Stimulated activated CD4-positive, alpha-beta T cell treated with anti-CD3 and anti-CD28 coated beads, Interleukin-1b, Interleukin-23, amount 100 ng/mL, for 1 hour (primary cell): ENCODE measurements at regions not wholly inside any gene's neighbourhood (a gene's known extent, or its start where the extent isn't known, plus 50 kb on each side); places are given as distances from the start of the nearest gene placed in this dataset.
"Not testable (repeated sequence)": the region's sequence is repeated elsewhere in the genome, so short reads cannot be mapped to it uniquely, and the experiment has no call there.

Experiments used
- DNase-seq, 2 donors: peaks; one replicate each; pipeline ENCODE4 v3.0.0-alpha.2; 2020; ENCODE audit warnings: low read depth in 2 of 2

DNA sequence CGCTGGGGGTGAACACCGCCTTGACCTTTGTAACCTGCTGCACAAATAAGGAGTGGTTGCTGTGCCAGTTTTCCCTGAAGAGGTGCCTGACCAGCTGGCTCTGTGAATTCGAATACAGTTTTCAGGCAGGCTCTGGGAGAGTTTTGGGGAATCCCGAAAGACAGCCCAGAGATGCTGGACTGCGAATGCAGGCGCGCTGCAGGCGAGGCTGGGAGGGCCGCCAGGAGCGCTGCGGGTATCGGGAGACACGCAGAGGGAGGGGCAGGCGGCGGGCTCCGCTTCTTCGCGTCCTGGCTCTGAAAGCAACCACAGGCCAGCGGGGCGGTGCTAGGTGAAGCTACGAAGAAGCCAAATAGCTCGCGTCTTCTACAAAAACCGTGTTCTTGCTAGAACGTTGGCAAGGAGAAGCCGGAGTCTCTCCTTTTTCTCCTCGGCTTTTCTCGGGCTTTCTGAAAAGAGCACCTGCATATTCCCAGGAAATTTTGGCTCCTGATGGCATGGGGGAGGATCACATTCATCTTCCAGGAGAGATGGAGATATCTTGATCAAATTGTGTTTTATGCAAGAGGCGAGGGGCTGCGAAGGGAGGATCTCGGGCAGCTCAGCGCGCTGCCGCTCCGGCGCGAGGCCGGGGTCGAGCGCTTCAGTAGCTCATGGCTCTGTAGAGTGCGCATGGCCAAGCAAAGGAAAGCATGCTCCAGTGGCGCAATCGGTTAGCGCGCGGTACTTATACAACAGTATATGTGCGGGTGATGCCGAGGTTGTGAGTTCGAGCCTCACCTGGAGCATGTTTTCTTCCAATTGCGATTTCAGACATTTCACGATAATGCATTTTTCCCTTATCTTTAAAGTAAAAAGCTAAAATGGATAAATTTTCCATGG, 158.1 kb upstream of the ZNF184 start:
- peak in 1 of 2 donors; percentile 5 for DNase-seq

DNA sequence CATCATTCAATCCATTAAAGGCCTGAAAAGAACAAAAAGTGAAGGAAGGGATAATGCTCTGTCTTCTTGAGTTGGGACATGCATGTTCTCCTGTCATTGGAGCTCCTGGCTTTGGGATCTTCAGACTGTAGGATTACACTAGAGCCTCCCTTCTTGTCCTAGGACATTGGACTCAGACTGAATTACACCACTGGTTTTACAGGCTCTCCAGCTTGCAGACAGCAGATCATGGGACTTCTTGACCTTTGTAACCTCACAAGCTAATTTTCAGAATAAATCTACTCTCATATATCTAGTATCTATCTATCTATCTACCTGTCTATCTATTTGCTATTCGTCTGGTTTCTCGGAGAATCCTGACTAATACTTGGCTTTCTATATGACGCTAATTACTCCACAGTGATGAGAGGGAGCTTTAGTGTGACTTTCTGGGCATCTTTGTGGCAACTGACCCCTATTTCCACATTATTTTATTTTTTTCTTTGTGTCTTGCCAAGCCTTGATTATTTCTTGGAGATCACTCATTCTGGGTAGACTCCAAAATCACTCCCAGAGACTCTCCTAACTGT, 151.9 kb upstream of the ZNF184 start:
- DNase-seq, result no peak

GRCh38 chr6:27623103-27623502, 150.2 kb upstream of the ZNF184 start:
- no peak for DNase-seq

DNA sequence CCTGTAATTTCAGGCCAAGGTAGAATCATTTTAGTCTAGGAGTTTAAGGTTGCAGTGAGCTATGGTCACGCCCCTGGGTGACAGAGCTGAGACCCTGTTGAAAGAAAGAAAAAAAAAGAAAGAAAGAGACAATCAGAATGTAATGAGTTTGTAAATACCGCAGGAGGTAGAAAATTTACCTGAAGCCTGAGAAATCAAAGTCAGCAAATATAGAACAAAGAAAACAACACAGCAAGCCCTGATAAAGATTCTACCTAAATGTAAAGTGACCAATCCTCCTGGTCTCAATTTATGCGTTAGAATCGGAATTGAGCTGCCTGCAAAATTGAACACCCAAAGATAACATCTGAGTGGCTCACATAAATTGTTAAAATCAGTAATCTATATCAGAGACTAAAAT, 146.5 kb upstream of the ZNF184 start:
- no peak for DNase-seq

- no peak for DNase-seq
Measured at GRCh38 chr6:27617700-27618689, 145.1 kb upstream of the ZNF184 start.

DNA sequence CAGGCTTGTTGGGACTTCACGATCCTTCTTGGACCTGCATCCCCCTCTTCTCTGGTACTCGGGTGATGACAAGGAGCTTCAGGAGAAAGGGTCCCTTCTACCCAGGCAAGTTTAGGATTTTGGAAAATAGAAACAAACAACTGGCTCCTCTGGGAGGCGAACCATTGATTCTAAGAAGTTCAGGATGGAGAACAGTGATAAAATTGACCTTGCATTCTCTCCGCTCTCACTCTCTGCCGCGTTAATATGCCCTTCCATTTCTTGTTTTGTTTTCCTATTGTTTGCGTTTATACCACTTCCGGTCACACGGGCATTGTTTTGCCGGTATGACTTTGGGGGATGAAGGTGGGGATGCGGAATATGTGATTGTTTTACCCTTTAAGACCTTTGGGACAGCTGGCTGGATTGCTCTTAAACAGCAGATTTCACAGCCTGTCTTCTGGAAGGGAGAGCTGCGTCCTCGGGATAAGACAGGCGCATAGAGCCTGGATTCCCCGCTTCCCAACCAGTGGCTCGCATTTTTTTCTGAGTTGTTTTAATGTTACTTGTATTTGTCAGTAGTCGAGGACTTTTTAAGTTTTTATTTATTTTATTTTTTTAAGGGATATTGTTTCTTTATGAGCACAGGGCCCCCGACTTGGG, 144.3 kb upstream of the ZNF184 start:
- no peak for DNase-seq

GRCh38 chr6:27616328-27617045, 143.6 kb upstream of the ZNF184 start:
- no peak for DNase-seq

- no peak for DNase-seq
Measured at GRCh38 chr6:27611451-27611850, 138.5 kb upstream of the ZNF184 start.

DNA sequence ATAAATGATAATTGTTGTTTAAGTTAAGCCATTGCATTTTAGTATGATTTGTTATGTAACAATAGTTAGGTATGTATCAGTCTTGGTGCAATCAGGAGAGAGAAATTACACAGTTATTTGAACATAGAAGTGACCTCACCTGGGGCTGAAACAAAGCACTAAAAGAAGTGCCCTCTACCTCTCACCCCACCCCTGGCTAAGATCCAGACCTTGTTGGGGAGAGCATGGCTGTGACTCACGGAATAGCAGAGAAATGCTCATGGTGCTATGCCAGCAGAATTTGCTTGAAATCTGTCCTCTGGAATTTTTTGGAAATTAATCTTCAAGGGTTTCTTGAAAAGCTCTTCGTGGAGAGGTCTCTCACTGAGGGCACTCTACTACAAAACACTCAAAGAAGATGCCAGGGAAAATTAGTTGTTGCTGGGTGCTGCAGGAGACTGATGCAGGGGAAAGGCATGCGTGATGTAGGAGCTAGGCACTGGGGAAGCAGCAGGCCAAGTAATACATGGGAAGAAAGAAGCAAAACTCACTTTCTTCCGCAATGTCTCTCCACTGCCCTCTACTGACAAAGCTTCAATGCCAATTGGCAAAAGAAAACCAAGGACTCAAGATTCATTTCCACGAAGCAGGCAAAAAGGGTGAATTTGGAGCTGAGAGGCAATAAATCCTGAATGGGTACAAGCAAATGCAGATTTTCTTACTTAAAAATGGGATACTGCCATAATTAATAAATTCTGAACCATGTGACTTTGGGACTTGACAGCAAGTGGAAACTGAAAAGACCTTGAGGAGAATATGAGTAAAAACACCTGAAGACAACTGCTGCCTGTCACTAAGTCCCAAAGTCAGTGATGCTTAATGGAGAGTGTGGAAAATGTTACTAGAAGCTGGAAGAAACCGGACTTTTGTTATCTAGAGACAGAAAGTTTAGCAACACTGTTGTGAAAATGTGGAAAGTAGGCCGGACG, 136.3 kb upstream of the ZNF184 start:
- DNase-seq, result no peak

GRCh38 chr6:27605401-27606342, 132.8 kb upstream of the ZNF184 start:
- no peak for DNase-seq

DNA sequence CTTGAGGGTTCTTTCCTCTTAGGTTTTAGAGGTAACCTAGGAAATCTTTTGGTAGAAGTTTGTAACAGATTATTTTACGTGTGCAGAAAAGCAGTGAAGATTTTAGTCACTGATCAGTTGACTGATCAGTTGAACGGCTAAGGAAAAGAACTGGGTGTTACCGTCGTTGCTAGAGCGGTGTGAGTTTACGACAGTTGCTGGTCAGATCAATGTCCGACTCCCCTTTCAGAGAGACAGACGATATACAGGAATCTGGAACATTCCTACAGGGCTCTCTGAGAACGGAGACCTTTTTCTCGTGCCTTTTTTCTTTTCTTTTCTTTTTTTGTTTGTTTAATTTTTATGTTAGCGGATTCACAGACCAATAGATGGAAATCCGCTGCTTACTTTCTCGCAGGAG, 132.1 kb upstream of the ZNF184 start:
- no peak for DNase-seq

DNA sequence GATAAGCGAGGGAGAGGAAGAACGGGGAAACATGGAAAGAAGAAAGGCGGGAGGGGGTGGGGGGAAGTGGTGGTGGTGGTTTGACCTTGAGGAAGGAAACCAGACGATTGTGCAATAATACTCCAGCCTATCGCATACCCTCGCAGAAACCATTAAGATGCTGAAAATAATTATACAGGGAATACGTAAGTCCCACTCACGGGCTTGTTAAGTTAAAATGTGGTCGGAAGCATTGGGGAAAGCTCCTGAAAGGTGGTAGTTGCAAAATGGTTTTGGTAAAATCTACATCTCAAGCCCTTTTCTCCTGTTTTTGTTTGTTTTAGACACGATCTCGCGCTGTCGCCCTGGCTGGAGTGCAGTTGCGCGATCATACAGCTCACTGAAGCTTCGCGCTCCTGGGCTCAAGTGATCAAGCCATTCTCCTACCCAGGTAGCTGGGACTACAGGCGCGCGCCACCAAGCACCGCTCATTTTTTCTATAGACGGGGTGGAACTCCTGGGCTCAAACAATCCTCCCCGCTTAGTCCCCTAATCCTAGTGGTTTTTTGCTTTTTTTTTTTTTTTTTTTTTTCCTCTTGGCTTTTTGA, 128.9 kb upstream of the ZNF184 start:
- DNase-seq, result no peak

- DNase-seq, result no peak
Measured at GRCh38 chr6:27599859-27600532, 127.1 kb upstream of the ZNF184 start.

DNA sequence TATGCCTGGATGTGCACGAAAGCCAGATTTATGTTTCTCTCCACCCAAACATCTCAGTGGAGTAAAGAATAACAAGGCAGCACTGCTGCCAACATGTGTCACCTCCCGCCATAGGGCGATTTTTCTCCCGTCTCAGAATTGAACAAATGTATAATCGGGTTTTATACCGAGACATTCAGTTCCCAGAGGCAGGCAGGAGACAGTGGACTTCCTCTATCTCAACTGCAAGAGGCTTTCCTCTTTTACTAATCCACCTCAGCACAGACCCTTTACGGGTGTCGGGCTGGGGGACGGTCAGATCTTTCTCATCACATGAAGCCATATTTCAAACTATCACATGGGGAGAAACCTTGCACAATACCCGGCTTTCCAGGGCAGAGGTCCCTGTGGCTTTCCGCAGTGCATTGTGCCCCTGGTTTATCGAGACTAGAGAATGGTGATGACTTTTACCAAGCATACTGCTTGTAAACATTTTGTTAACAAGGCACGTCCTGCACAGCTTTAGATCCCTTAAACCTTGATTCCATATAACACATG, 124.2 kb upstream of the ZNF184 start:
- DNase-seq, result not testable (repeated sequence)

GRCh38 chr6:27593861-27594260, 121.0 kb upstream of the ZNF184 start:
- DNase-seq, result no peak

DNA sequence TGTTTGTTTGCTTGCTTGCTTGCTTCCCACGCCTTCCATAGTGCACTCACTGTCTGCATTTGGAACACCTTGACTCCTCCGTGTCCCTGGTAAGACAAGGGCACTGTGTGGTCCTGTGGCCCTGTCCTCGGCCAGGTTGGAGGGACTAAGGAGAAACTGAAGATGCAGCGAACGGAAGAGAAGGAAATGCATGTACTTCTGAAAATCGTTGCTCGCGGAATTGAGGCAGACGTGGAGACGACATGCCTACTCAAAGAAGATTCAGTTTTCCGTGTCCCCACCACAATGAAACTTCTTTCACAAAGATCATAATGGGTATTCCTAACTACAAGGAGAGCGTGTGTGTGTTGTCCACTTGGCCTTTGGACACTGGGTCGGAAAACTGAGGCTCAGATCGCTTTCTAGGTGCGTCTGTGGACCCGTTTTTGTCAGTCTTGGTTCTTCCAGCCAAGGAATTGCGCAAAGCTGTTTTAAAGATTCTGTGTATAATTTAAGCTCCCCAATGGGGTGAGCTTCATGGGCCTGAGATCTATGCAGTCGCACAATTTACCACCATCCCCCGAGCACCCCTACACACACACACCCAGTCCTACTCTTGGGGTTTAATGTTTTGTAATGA, 120.4 kb upstream of the ZNF184 start:
- no peak for DNase-seq
